DOHH2 (cell line): ENCODE measurements at regions not wholly inside any gene's neighbourhood (a gene's known extent, or its start where the extent isn't known, plus 50 kb on each side); places are given as distances from the start of the nearest gene placed in this dataset.

Experiments used
- H3F3A ChIP-seq: fragments of 200-600 bp; sonication (generic), shearing (Covaris generic); 2 replicates; pipeline ENCODE4 v1.6.0; 2016; ENCODE audit warnings: antibody characterized with exemption, mild to moderate bottlenecking; ENCODE audit not compliant: control insufficient read depth, insufficient read depth
- H3K27ac ChIP-seq: fragments of 200-600 bp; sonication (generic); 2 replicates; pipeline ENCODE4 v1.5.1; 2014; ENCODE audit warnings: low read depth, mild to moderate bottlenecking, low read length, moderate library complexity
- H3K27me3 ChIP-seq: fragments of 200-600 bp; sonication (generic); 2 replicates; pipeline ENCODE4 v1.6.1; 2014; ENCODE audit warnings: mild to moderate bottlenecking, low read length, mixed read lengths; ENCODE audit not compliant: control insufficient read depth
- H3K36me3 ChIP-seq: fragments of 200-600 bp; sonication (generic); 2 replicates; pipeline ENCODE4 v1.6.1; 2014; ENCODE audit warnings: mild to moderate bottlenecking, low read length, moderate library complexity, mixed read lengths; ENCODE audit not compliant: control insufficient read depth
- H3K4me1 ChIP-seq: fragments of 200-600 bp; sonication (generic); 2 replicates; pipeline ENCODE4 v1.6.1; 2014; ENCODE audit warnings: mild to moderate bottlenecking, low read length, mixed read lengths; ENCODE audit not compliant: control insufficient read depth
- H3K4me2 ChIP-seq: fragments of 200-600 bp; sonication (generic); 2 replicates; pipeline ENCODE4 v1.6.0; 2014; ENCODE audit warnings: mild to moderate bottlenecking, low read length, moderate library complexity
- H3K4me3 ChIP-seq: fragments of 200-600 bp; sonication (generic); 2 replicates; pipeline ENCODE4 v1.5.1; 2014; ENCODE audit warnings: mild to moderate bottlenecking, low read length, mixed read lengths
- H3K79me2 ChIP-seq: fragments of 200-600 bp; sonication (generic); 2 replicates; pipeline ENCODE4 v1.6.1; 2014; ENCODE audit warnings: mild to moderate bottlenecking, low read length, mixed read lengths; ENCODE audit not compliant: control insufficient read depth
- H3K9me2 ChIP-seq: fragments of 200-600 bp; sonication (generic); replicated peaks from 2 replicates; pipeline ENCODE4 v1.6.1; 2014; ENCODE audit warnings: mild to moderate bottlenecking, low read length, mixed read lengths; ENCODE audit not compliant: control insufficient read depth
- H3K9me3 ChIP-seq: fragments of 200-600 bp; sonication (generic); 2 replicates; pipeline ENCODE4 v1.6.1; 2014; ENCODE audit warnings: antibody characterized with exemption, low read length, mixed read lengths; ENCODE audit not compliant: control insufficient read depth, insufficient read depth
- H4K20me1 ChIP-seq: fragments of 200-600 bp; sonication (generic); 2 replicates; pipeline ENCODE4 v1.6.0; 2014; ENCODE audit warnings: low read depth, mild to moderate bottlenecking, antibody characterized with exemption, low read length, moderate library complexity; ENCODE audit not compliant: control insufficient read depth, insufficient read depth
- CTCF ChIP-seq: fragments of 200-600 bp; sonication (generic); IDR thresholded peaks from one replicate; pipeline ENCODE4 v1.5.1; 2014; ENCODE audit warnings: antibody characterized with exemption, mild to moderate bottlenecking, low read depth, low read length; ENCODE audit not compliant: poor library complexity, severe bottlenecking
- EZH2phosphoT487 ChIP-seq: fragments of 200-600 bp; sonication (generic); IDR thresholded peaks from 2 replicates; pipeline ENCODE4 v1.6.1; 2017; ENCODE audit warnings: borderline replicate concordance, mild to moderate bottlenecking, antibody characterized with exemption, low read length, moderate library complexity, mixed read lengths

- no peaks in the 10 kb centered on the region for H3F3A ChIP-seq
- no peaks in the 10 kb centered on the region for H3K36me3 ChIP-seq
- H3K4me3 ChIP-seq, result no peak overlapping the region
- H3K27ac ChIP-seq, result no peak overlapping the region
- no peaks in the 10 kb centered on the region for H3K4me1 ChIP-seq
- H3K27me3 ChIP-seq, result no peaks in the 10 kb centered on the region
- no peaks in the 10 kb centered on the region for H4K20me1 ChIP-seq
- no peak overlapping the region for H3K4me2 ChIP-seq
- no peaks in the 10 kb centered on the region for H3K79me2 ChIP-seq
- no peaks in the 10 kb centered on the region for H3K9me2 ChIP-seq
- TF ChIP-seq EZH2phosphoT487, result no peak
- TF ChIP-seq CTCF, result no peak
- no peaks in the 10 kb centered on the region for H3K9me3 ChIP-seq
Observed at GRCh38 chr20:61112515-61112914, 139.5 kb upstream of the CDH4 start.

- Histone ChIP-seq H3K27me3 (no peaks in the 10 kb centered on the region), H3F3A (no peaks in the 10 kb centered on the region), H3K79me2 (no peaks in the 10 kb centered on the region), H3K36me3 (no peaks in the 10 kb centered on the region), H3K4me3 (no peak overlapping the region), H4K20me1 (no peaks in the 10 kb centered on the region), H3K9me3 (no peaks in the 10 kb centered on the region), H3K9me2 (no peaks in the 10 kb centered on the region), H3K4me2 (no peak overlapping the region), H3K4me1 (no peaks in the 10 kb centered on the region), H3K27ac (no peak overlapping the region)
- TF ChIP-seq CTCF (no peak), EZH2phosphoT487 (no peak)
Observed at GRCh38 chr20:61113731-61114130, 138.3 kb upstream of the CDH4 start.

DNA sequence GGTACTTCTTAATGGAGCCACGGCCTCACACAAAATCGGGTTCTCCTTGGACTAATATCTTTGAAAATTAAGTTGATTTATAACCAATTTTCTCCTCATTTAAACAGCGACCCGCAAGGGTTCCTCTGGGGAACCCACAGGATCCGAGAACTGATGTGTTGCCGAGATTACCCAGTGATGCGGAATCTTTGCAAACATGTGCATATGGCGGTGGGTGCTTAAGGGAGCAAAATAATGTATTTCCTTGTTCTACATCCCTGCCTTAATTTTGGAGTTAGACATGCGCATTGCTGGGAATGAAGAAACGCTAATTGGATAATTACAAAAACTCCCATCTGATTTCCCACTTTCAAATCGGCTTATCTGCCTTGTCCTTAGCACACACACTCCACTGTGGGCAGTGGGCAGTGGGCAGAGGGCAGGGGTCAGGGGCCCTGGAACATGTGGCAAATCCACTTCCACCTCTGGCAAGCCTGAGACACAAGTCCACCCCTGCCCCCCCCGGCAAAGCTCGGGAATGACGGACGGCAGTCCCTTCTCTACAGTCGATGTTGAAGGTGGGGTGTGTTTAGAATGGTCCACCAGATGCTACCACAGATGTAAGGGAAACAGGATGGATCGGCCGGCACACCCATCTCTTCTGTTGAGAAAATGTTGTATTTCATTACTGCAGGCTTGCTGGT is 137.4 kb upstream of the CDH4 start:
- Histone ChIP-seq H3K36me3 (no peaks in the 10 kb centered on the region), H3K4me3 (no peak overlapping the region), H3K79me2 (no peaks in the 10 kb centered on the region), H3K9me3 (no peaks in the 10 kb centered on the region), H4K20me1 (no peaks in the 10 kb centered on the region), H3F3A (no peaks in the 10 kb centered on the region), H3K27me3 (no peaks in the 10 kb centered on the region), H3K27ac (no peak overlapping the region), H3K9me2 (no peaks in the 10 kb centered on the region), H3K4me1 (no peaks in the 10 kb centered on the region), H3K4me2 (no peak overlapping the region)
- TF ChIP-seq CTCF (no peak), EZH2phosphoT487 (no peak)
